ENCODE measurements at regions not wholly inside any gene's neighbourhood (a gene's known extent, or its start where the extent isn't known, plus 50 kb on each side); places are given as distances from the start of the nearest gene placed in this dataset.

DNA sequence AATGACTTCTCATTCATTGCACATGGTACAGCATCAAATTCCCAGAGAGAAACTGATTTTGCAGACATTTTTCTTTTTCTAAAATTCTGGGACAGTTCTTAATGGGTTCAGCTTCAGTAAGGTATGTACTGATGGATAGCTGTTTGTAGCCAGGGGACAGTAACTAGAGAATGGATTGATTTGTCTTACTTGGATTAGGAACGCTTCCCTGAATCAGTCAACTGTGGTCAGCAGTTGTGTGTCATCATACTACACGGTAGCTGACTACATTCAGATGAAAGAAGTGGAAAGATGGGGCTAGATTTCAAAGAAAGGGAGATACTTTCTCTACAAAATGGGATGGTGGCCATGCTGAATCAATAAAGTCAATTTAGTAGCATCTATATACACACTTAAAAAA lies 431.4 kb downstream of the GRB14 start:
- WGBS, 2 donors = 82 to 95% methylated on average over 2 of the region's 2 CpGs
- Histone ChIP-seq H3K9me3 (no peaks in the 10 kb centered on the region), H3K36me3 (ENCODE audit: low read depth, missing control alignments) (no peaks in the 10 kb centered on the region), H3K27me3 (no peaks in the 10 kb centered on the region), H3K4me1 (no peaks in the 10 kb centered on the region), H3K27ac (no peak overlapping the region), H3K4me3 (no peak overlapping the region)
- intact Hi-C loops (cut with DNase I; ENCODE audit: low total_unique reads) = no loop called here
- no peak for DNase-seq
- TF ChIP-seq, protein P1, sequence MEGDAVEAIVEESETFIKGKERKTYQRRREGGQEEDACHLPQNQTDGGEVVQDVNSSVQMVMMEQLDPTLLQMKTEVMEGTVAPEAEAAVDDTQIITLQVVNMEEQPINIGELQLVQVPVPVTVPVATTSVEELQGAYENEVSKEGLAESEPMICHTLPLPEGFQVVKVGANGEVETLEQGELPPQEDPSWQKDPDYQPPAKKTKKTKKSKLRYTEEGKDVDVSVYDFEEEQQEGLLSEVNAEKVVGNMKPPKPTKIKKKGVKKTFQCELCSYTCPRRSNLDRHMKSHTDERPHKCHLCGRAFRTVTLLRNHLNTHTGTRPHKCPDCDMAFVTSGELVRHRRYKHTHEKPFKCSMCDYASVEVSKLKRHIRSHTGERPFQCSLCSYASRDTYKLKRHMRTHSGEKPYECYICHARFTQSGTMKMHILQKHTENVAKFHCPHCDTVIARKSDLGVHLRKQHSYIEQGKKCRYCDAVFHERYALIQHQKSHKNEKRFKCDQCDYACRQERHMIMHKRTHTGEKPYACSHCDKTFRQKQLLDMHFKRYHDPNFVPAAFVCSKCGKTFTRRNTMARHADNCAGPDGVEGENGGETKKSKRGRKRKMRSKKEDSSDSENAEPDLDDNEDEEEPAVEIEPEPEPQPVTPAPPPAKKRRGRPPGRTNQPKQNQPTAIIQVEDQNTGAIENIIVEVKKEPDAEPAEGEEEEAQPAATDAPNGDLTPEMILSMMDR (IDR thresholded peaks at IDR 0.05) = no peak
- TF ChIP-seq POLR2A (IDR thresholded peaks at IDR 0.05) = no peak

DNA sequence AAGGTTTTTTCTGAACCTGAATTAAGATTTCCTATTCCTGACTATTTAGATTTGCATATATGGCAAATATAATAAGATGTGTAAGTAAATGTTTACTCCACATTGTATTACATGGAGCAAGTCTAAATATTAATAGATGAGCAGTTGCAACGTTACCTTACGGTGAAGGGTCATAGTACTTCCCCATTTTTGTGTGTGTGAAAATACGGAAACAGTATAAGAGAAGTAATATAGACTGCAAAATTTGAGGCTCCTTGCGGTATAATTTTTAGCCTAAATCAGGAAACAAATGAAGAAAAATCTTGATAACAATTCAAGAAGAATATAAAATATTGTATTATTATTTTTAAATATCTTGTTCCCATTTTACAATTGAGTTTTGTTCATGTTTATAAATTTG lies 434.2 kb downstream of the GRB14 start:
- WGBS, 2 donors = 89 to 94% methylated on average over 4 of the region's 4 CpGs
- no peak overlapping the region for H3K4me3 ChIP-seq
- no peaks in the 10 kb centered on the region for H3K27me3 ChIP-seq
- no peak for TF ChIP-seq POLR2A (IDR thresholded peaks at IDR 0.05)
- TF ChIP-seq, protein P1 (IDR thresholded peaks at IDR 0.05) = no peak
- no peaks in the 10 kb centered on the region for H3K36me3 ChIP-seq (ENCODE audit: low read depth, missing control alignments)
- DNase-seq = no peak
- no peaks in the 10 kb centered on the region for H3K4me1 ChIP-seq
- no peak overlapping the region for H3K27ac ChIP-seq
- H3K9me3 ChIP-seq = no peaks in the 10 kb centered on the region
- intact Hi-C loops (cut with DNase I; ENCODE audit: low total_unique reads) = no loop called here

DNA sequence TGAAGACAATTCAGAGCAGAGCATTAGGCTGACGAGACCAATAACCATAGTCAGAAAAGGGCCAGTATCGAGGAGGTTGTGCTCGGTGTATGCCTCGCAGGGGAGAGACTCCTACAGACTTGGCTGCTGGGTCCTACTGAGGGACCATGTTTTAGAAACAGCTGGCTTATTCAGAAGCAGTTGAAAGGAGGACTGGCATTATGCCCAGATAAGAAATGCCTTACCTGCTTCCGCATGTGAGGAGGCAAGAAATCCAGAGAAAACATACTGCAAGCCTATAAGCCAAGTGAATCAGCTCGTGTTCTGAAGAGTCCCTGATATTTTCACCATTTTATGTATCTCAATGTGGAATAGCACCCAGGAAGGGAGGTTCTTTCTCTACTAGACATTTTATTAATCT lies 434.7 kb downstream of the GRB14 start:
- no peak overlapping the region for H3K4me3 ChIP-seq
- H3K27ac ChIP-seq = no peak overlapping the region
- H3K27me3 ChIP-seq = no peaks in the 10 kb centered on the region
- 68 to 73% methylated on average over 6 of the region's 6 CpGs for whole genome bisulfite sequencing, 2 donors
- H3K9me3 ChIP-seq = no peaks in the 10 kb centered on the region
- intact Hi-C loops (cut with DNase I; ENCODE audit: low total_unique reads) = no loop called here
- DNase-seq = no peak
- no peak for TF ChIP-seq POLR2A (IDR thresholded peaks at IDR 0.05)
- TF ChIP-seq, protein P1 (IDR thresholded peaks at IDR 0.05) = no peak
- no peaks in the 10 kb centered on the region for H3K36me3 ChIP-seq (ENCODE audit: low read depth, missing control alignments)
- no peaks in the 10 kb centered on the region for H3K4me1 ChIP-seq

DNA sequence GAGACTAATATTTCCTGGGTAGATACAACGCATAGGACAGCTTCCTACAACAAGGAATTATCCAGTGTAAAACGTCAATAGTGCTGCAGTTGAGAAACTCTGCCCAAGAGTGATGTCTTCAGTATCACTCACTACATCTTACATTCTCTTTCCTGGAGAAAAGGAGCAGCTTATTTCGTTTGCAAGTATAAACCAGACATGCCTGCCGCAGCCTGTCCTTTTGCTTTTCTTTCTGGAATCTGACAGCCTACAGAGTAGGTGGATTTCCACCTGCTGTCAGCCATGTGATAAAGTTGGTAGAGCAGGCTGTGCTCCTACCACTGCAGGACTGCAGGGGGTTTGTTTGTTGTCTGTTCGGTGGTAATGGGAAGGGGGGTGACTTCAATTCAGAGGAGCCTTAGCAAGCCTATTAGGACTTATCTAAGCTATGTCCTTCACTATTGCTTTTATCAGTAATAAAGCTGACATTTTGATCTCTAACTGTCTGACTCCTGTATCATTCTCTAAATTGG lies 439.1 kb downstream of the GRB14 start:
- Histone ChIP-seq H3K27ac (no peak overlapping the region), H3K27me3 (no peaks in the 10 kb centered on the region), H3K4me1 (no peaks in the 10 kb centered on the region), H3K36me3 (ENCODE audit: low read depth, missing control alignments) (no peaks in the 10 kb centered on the region), H3K9me3 (no peaks in the 10 kb centered on the region), H3K4me3 (no peak overlapping the region)
- DNase-seq = no peak
- TF ChIP-seq, protein P1 (IDR thresholded peaks at IDR 0.05) = no peak
- TF ChIP-seq POLR2A (IDR thresholded peaks at IDR 0.05) = no peak
- WGBS, 2 donors = 52 to 60% methylated on average over 5 of the region's 5 CpGs
- intact Hi-C loops (cut with DNase I; ENCODE audit: low total_unique reads) = no loop called here

DNA sequence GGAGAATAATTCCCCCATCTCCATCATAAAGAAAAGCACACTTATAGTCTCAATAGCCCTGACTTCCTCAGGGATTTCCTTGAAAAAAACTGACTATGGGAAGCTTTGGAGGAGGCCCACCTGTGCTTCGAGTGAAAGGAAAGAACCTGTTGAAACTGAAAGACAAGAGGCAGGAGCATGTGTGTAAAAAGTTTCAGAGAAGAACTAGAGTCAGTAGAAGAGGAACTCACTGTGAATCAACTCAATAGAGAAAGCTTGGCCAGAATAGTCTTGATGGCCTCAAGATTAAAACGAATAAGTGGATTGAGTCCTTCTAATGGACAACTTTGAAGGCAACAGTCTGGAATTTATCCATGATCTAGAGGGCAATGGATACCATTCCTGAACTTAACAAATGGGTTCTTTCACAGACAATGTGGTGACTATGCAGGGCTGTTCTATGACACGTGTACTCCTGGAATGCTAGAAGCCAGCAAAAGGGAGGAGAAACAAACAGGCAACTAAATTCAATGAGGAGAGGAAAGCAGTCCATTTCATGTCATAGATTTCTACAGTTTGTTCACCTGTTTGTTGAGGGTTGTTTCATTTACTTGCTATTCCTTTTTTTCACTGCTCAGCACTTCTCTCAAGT lies 442.3 kb downstream of the GRB14 start:
- Histone ChIP-seq H3K27ac (no peak overlapping the region), H3K9me3 (no peaks in the 10 kb centered on the region), H3K4me1 (no peaks in the 10 kb centered on the region), H3K27me3 (no peaks in the 10 kb centered on the region), H3K36me3 (ENCODE audit: low read depth, missing control alignments) (no peaks in the 10 kb centered on the region), H3K4me3 (no peak overlapping the region)
- intact Hi-C loops (cut with DNase I; ENCODE audit: low total_unique reads) = no loop called here
- WGBS, 2 donors = 77 to 78% methylated on average over 3 of the region's 3 CpGs
- TF ChIP-seq, protein P1 (IDR thresholded peaks at IDR 0.05) = no peak
- TF ChIP-seq POLR2A (IDR thresholded peaks at IDR 0.05) = no peak
- DNase-seq = no peak

Data from testis (tissue), 2 donors.